Liver (tissue), 8 donors: ENCODE measurements at regions not wholly inside any gene's neighbourhood (a gene's known extent, or its start where the extent isn't known, plus 50 kb on each side); places are given as distances from the start of the nearest gene placed in this dataset.

ENCODE experiments used
- DNase-seq: peaks from one replicate; pipeline ENCODE4 v3.0.0-alpha.2; 2017; ENCODE audit warnings: low spot score
- H3K27ac ChIP-seq, 2 donors: one replicate each; pipeline ENCODE4 v1.7.0; 2013; ENCODE audit warnings: inconsistent platforms in 2 of 2, low read length in 2 of 2, control low read depth in 1 of 2, low read depth in 1 of 2, mild to moderate bottlenecking in 1 of 2
- H3K27me3 ChIP-seq, 4 donors: one replicate each; pipeline versions ENCODE4 v1.6.1 to v1.7.0; 2013; ENCODE audit warnings: low read length in 3 of 4, inconsistent platforms in 1 of 4, mild to moderate bottlenecking in 1 of 4, moderate library complexity in 1 of 4; ENCODE audit not compliant: control insufficient read depth in 4 of 4, insufficient read depth in 4 of 4
- H3K36me3 ChIP-seq, 4 donors: one replicate each; pipeline versions ENCODE4 v1.6.1 to v1.7.0; 2013; ENCODE audit warnings: low read length in 3 of 4, mild to moderate bottlenecking in 3 of 4, low read depth in 1 of 4, moderate library complexity in 1 of 4; ENCODE audit not compliant: control insufficient read depth in 4 of 4, insufficient read depth in 3 of 4
- H3K4me1 ChIP-seq, 4 donors: one replicate each; pipeline versions ENCODE4 v1.6.1 to v1.7.0; 2013; ENCODE audit warnings: low read length in 3 of 4, mild to moderate bottlenecking in 3 of 4, moderate library complexity in 1 of 4; ENCODE audit not compliant: control insufficient read depth in 4 of 4, insufficient read depth in 4 of 4
- H3K4me3 ChIP-seq, 3 donors: one replicate each; pipeline versions ENCODE4 v1.6.1 to v1.7.0; 2013; ENCODE audit warnings: low read length in 3 of 3, control low read depth in 1 of 3, low read depth in 1 of 3, mild to moderate bottlenecking in 1 of 3
- H3K9ac ChIP-seq, 2 donors: one replicate each; pipeline ENCODE4 v1.7.0; 2013; ENCODE audit warnings: low read length in 2 of 2, mild to moderate bottlenecking in 2 of 2, moderate library complexity in 2 of 2, control low read depth in 1 of 2, low read depth in 1 of 2
- H3K9me3 ChIP-seq, 4 donors: one replicate each; pipeline versions ENCODE4 v1.6.1 to v1.7.0; 2013; ENCODE audit warnings: low read length in 3 of 4; ENCODE audit not compliant: control insufficient read depth in 4 of 4
- EGR1 ChIP-seq, 2 donors: IDR thresholded peaks; 2 replicates each; pipeline ENCODE4 v1.6.1; 2016 to 2018; ENCODE audit warnings: antibody characterized with exemption in 2 of 2, low read depth in 2 of 2
- FOXA1 ChIP-seq: IDR thresholded peaks from 2 replicates; pipeline ENCODE4 v1.6.1; 2016; ENCODE audit warnings: antibody characterized with exemption
- FOXA2 ChIP-seq: IDR thresholded peaks from 2 replicates; pipeline ENCODE4 v1.6.1; 2016; ENCODE audit warnings: antibody characterized with exemption
- GABPA ChIP-seq, 2 donors: IDR thresholded peaks in 1 of 2; conservative IDR thresholded peaks in 1 of 2; 2 replicates each; pipeline ENCODE4 v1.6.1; 2016; ENCODE audit warnings: antibody characterized with exemption in 2 of 2, mild to moderate bottlenecking in 1 of 2, moderate library complexity in 1 of 2
- HNF4A ChIP-seq, 2 donors: conservative IDR thresholded peaks; 2 replicates each; pipeline ENCODE4 v1.6.1; 2016; ENCODE audit warnings: antibody characterized with exemption in 2 of 2, mild to moderate bottlenecking in 2 of 2
- HNF4G ChIP-seq: IDR thresholded peaks from 2 replicates; pipeline ENCODE4 v1.6.1; 2016; ENCODE audit warnings: antibody characterized with exemption
- JUND ChIP-seq, 2 donors: IDR thresholded peaks; 2 replicates each; pipeline ENCODE4 v1.6.1; 2016; ENCODE audit warnings: antibody characterized with exemption in 2 of 2
- NR2F2 ChIP-seq: IDR thresholded peaks from 2 replicates; pipeline ENCODE4 v1.6.1; 2016; ENCODE audit warnings: antibody characterized with exemption
- RAD21 ChIP-seq, 2 donors: IDR thresholded peaks; 2 replicates each; pipeline ENCODE4 v1.6.1; 2016; ENCODE audit warnings: antibody characterized with exemption in 2 of 2, mild to moderate bottlenecking in 2 of 2
- RXRA ChIP-seq, 2 donors: IDR thresholded peaks; 2 replicates each; pipeline ENCODE4 v1.6.1; 2017 to 2018; ENCODE audit warnings: antibody characterized with exemption in 2 of 2, mild to moderate bottlenecking in 1 of 2
- SP1 ChIP-seq: IDR thresholded peaks from 2 replicates; pipeline ENCODE4 v1.6.1; 2018; ENCODE audit warnings: antibody characterized with exemption, mild to moderate bottlenecking
- TAF1 ChIP-seq: conservative IDR thresholded peaks from 2 replicates; pipeline ENCODE4 v1.6.1; 2016; ENCODE audit warnings: antibody characterized with exemption, mild to moderate bottlenecking
- YY1 ChIP-seq: IDR thresholded peaks from 2 replicates; pipeline ENCODE4 v1.6.1; 2016; ENCODE audit warnings: antibody characterized with exemption, mild to moderate bottlenecking
- WGBS: extraction: QIAGEN DNeasy Blood & Tissue Kit; methylation state at CpG from one replicate; pipeline ENCODE4 v1.1.7; 2013; 5-methylcytosine and 5-hydroxymethylcytosine counted together
- TF ChIP-seq, protein P1 (sequence below): IDR thresholded peaks from 2 replicates; pipeline ENCODE4 v1.6.1; 2016; ENCODE audit warnings: antibody characterized with exemption
- TF ChIP-seq, protein P2 (sequence below): IDR thresholded peaks from 2 replicates; pipeline ENCODE4 v1.6.1; 2016; ENCODE audit warnings: antibody characterized with exemption, mild to moderate bottlenecking
- TF ChIP-seq, protein P3 (sequence below): fragments of 150-350 bp; IDR thresholded peaks from 2 replicates; pipeline ENCODE4 v1.5.1; 2017; ENCODE audit warnings: improper control_type of control experiment, low read depth, low read length; ENCODE audit not compliant: missing input control
- TF ChIP-seq, protein P4 (sequence below): IDR thresholded peaks from 2 replicates; pipeline ENCODE4 v1.6.1; 2016; ENCODE audit warnings: antibody characterized with exemption
- TF ChIP-seq, protein P5 (sequence below): IDR thresholded peaks from 2 replicates; pipeline ENCODE4 v1.6.1; 2016; ENCODE audit warnings: antibody characterized with exemption
- donor health status: healthy.
- donor health status: healthy.
- donor health status: healthy.
- donor health status: healthy.
- donor health status: healthy.

DNA sequence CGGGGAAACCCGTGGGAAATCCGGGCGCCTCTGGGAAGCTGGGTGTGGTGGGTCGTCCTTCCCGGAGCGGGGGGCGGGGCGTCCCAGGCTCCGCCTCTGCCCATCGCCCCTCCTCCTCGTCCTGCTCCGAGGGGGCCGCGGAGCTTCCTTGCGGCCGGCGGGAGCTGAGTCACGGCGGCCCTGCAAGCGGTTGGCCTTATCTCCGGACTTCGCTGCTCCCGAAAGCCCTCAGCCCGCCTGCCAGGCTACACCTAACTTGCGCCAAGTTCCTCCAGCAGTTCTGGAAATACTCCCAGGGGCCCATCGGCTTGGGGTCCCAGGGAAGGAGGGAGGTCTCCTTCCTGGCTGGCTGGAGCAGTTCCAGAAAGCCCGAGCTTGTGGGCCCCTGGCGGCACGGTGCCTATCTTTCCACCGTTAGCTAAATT lies 54.1 kb upstream of the CDKN2AIPNL start:
- Histone ChIP-seq H3K27me3 (no peaks in the 10 kb centered on the region), H3K4me3 (peak overlapping the region; percentile 30 to 64 (median 60)), H3K9me3 (no peaks in the 10 kb centered on the region), H3K9ac (peak overlapping the region; percentile 75 to 76), H3K4me1 (peaks cover 9 to 24% (median 16%) of the 10 kb centered on the region in 4 donors), H3K27ac (peak overlapping the region; percentile 93 to 98), H3K36me3 (no peaks in the 10 kb centered on the region)
- peak; percentile 82 for DNase-seq
- TF ChIP-seq, protein P1, sequence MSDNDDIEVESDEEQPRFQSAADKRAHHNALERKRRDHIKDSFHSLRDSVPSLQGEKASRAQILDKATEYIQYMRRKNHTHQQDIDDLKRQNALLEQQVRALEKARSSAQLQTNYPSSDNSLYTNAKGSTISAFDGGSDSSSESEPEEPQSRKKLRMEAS: no peak
- TF ChIP-seq RAD21 (IDR thresholded peaks at IDR 0.05): peak; percentile 16 to 37
- TF ChIP-seq TAF1: no peak
- no peak for TF ChIP-seq FOXA2
- TF ChIP-seq HNF4A (conservative IDR thresholded peaks at IDR 0.05): no peak
- no peak for TF ChIP-seq HNF4G
- peak; percentile 58 to 70 for TF ChIP-seq JUND (IDR thresholded peaks at IDR 0.05)
- TF ChIP-seq, protein P2, sequence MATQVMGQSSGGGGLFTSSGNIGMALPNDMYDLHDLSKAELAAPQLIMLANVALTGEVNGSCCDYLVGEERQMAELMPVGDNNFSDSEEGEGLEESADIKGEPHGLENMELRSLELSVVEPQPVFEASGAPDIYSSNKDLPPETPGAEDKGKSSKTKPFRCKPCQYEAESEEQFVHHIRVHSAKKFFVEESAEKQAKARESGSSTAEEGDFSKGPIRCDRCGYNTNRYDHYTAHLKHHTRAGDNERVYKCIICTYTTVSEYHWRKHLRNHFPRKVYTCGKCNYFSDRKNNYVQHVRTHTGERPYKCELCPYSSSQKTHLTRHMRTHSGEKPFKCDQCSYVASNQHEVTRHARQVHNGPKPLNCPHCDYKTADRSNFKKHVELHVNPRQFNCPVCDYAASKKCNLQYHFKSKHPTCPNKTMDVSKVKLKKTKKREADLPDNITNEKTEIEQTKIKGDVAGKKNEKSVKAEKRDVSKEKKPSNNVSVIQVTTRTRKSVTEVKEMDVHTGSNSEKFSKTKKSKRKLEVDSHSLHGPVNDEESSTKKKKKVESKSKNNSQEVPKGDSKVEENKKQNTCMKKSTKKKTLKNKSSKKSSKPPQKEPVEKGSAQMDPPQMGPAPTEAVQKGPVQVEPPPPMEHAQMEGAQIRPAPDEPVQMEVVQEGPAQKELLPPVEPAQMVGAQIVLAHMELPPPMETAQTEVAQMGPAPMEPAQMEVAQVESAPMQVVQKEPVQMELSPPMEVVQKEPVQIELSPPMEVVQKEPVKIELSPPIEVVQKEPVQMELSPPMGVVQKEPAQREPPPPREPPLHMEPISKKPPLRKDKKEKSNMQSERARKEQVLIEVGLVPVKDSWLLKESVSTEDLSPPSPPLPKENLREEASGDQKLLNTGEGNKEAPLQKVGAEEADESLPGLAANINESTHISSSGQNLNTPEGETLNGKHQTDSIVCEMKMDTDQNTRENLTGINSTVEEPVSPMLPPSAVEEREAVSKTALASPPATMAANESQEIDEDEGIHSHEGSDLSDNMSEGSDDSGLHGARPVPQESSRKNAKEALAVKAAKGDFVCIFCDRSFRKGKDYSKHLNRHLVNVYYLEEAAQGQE: peak; percentile 19
- under 1% methylated on average over 31 of the region's 31 CpGs for WGBS

DNA sequence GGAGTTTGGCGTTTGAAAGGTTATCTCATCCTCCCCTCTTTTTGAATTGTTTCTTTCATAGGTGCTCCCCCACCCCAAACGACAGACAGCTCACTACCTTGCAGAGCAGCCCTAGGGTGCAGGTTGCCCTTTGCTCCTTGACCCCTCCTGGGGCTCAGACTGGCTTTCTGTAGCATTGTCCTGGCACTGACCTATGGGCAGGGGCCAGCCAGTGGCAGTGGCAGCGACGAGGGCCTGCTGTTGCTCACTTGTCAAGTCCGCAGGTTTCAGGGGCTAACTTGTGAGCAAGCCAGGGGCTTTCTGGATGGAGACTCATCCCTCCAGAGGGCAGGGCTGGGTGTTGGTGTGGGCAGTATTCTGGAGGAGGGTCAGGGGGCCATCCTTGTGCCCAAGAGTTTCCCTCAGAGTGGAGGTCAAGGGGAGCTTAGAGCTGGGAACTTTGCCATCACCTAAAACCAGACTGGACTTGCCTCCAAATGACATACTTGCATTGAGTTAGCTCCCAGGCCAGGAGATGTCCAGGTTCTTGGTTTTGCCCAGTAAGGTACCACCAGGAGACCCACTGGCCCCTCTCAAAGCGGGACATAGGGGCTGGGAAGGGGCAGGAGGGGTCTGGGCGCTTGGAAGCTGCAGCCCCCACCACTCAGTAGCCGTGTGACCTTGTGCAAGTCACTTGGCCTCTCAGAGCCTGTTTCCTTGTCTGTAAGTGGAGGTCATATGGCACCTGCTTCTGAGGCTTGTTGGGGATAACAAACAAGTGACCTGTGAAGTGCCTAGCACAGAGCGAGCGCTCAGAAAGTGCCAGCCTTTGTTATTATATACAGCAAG lies 53.5 kb upstream of the CDKN2AIPNL start:
- peak overlapping the region; percentile 93 to 98 for H3K27ac ChIP-seq
- no peaks in the 10 kb centered on the region for H3K36me3 ChIP-seq
- H3K4me1 ChIP-seq: peaks cover 9 to 24% (median 16%) of the 10 kb centered on the region in 4 donors
- H3K4me3 ChIP-seq: peak overlapping the region in 1 of 3 donors; percentile 64
- peak overlapping the region in 1 of 2 donors; percentile 8 for H3K9ac ChIP-seq
- no peak for DNase-seq
- TF ChIP-seq, protein P3, sequence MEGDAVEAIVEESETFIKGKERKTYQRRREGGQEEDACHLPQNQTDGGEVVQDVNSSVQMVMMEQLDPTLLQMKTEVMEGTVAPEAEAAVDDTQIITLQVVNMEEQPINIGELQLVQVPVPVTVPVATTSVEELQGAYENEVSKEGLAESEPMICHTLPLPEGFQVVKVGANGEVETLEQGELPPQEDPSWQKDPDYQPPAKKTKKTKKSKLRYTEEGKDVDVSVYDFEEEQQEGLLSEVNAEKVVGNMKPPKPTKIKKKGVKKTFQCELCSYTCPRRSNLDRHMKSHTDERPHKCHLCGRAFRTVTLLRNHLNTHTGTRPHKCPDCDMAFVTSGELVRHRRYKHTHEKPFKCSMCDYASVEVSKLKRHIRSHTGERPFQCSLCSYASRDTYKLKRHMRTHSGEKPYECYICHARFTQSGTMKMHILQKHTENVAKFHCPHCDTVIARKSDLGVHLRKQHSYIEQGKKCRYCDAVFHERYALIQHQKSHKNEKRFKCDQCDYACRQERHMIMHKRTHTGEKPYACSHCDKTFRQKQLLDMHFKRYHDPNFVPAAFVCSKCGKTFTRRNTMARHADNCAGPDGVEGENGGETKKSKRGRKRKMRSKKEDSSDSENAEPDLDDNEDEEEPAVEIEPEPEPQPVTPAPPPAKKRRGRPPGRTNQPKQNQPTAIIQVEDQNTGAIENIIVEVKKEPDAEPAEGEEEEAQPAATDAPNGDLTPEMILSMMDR: no peak
- TF ChIP-seq HNF4A (conservative IDR thresholded peaks at IDR 0.05) (peak; percentile 84 to 89), FOXA1 (no peak), FOXA2 (no peak), HNF4G (peak; percentile 51), TAF1 (no peak), YY1 (no peak), NR2F2 (peak; percentile 69), RAD21 (IDR thresholded peaks at IDR 0.05) (peak in 1 of 2 donors; percentile 60), SP1 (peak; percentile 86), GABPA (IDR thresholded peaks at IDR 0.05 in 1 of 2, conservative IDR thresholded peaks at IDR 0.05 in 1 of 2) (no peak), EGR1 (IDR thresholded peaks at IDR 0.05; ENCODE audit: low read depth in 2 of 2) (no peak), RXRA (IDR thresholded peaks at IDR 0.05) (peak; percentile 78 to 89)
- TF ChIP-seq, protein P2: no peak
- TF ChIP-seq, protein P4, sequence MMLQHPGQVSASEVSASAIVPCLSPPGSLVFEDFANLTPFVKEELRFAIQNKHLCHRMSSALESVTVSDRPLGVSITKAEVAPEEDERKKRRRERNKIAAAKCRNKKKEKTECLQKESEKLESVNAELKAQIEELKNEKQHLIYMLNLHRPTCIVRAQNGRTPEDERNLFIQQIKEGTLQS: no peak
- TF ChIP-seq, protein P1: no peak
- TF ChIP-seq, protein P5, sequence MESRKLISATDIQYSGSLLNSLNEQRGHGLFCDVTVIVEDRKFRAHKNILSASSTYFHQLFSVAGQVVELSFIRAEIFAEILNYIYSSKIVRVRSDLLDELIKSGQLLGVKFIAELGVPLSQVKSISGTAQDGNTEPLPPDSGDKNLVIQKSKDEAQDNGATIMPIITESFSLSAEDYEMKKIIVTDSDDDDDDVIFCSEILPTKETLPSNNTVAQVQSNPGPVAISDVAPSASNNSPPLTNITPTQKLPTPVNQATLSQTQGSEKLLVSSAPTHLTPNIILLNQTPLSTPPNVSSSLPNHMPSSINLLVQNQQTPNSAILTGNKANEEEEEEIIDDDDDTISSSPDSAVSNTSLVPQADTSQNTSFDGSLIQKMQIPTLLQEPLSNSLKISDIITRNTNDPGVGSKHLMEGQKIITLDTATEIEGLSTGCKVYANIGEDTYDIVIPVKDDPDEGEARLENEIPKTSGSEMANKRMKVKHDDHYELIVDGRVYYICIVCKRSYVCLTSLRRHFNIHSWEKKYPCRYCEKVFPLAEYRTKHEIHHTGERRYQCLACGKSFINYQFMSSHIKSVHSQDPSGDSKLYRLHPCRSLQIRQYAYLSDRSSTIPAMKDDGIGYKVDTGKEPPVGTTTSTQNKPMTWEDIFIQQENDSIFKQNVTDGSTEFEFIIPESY: no peak
- WGBS: 31% methylated on average over 10 of the region's 10 CpGs
- H3K9me3 ChIP-seq: no peaks in the 10 kb centered on the region
- H3K27me3 ChIP-seq: no peaks in the 10 kb centered on the region
